Mucosa of descending colon (tissue), 3 donors: ENCODE measurements at regions not wholly inside any gene's neighbourhood (a gene's known extent, or its start where the extent isn't known, plus 50 kb on each side); places are given as distances from the start of the nearest gene placed in this dataset.

Experiments used
- ATAC-seq: fragments of 200-7000 bp; cut with Tn5 transposase; one replicate; pipeline ENCODE4 v1.9.1; 2020; ENCODE audit warnings: mild to moderate bottlenecking, moderate library complexity
- DNase-seq, 3 donors: peaks; one replicate each; pipeline ENCODE4 v3.0.0-alpha.2; 2020
- H3K36me3 ChIP-seq: fragments of 200-600 bp; one replicate; pipeline ENCODE4 v1.8.0; 2021; ENCODE audit warnings: low read depth, mild to moderate bottlenecking
- H3K4me1 ChIP-seq: fragments of 200-600 bp; one replicate; pipeline ENCODE4 v1.8.0; 2021; ENCODE audit warnings: low read depth, mild to moderate bottlenecking
- H3K4me3 ChIP-seq: fragments of 200-600 bp; one replicate; pipeline ENCODE4 v1.8.0; 2021; ENCODE audit warnings: mild to moderate bottlenecking
- H3K9me3 ChIP-seq: fragments of 200-600 bp; one replicate; pipeline ENCODE4 v1.8.0; 2021; ENCODE audit warnings: mild to moderate bottlenecking
- CTCF ChIP-seq: fragments of 200-600 bp; IDR thresholded peaks from one replicate; pipeline ENCODE4 v1.8.0; 2022; ENCODE audit warnings: antibody characterized with exemption, mild to moderate bottlenecking
- intact Hi-C, 2 donors: fragments of 100-400 bp; cut with DNase I in 1 of 2; cut with micrococcal nuclease in 1 of 2; formaldehyde crosslinking; loops; one replicate each; pipeline versions ENCODE4 v1.11.0 to v1.11.1; 2022; cut with DNase I, micrococcal nuclease
- donor health status: DM: no; HTN: no; CAD: no; lungs with moderate emphysema.
- donor health status: DM: no; HTN: no; CAD: no.
- donor health status: DM: no; HTN: yes; CAD: no.

- Histone ChIP-seq H3K4me1 (no peaks in the 10 kb centered on the region), H3K4me3 (no peak overlapping the region), H3K36me3 (no peaks in the 10 kb centered on the region), H3K9me3 (peaks cover 2% of the 10 kb centered on the region)
- DNase-seq (no peak), ATAC-seq (no peak)
- intact Hi-C loops: no loop called here
- no peak for TF ChIP-seq CTCF
These were observed 98.2 kb upstream of the SLCO6A1 start for GRCh38 chr5:102596951-102597350.

GRCh38 chr5:102599289-102599688 lies 100.5 kb upstream of the SLCO6A1 start:
- no peaks in the 10 kb centered on the region for H3K4me1 ChIP-seq
- ATAC-seq: no peak
- intact Hi-C loops: no loop called here

GRCh38 chr5:102600964-102601363 lies 102.2 kb upstream of the SLCO6A1 start:
- TF ChIP-seq CTCF: no peak
- intact Hi-C loops: no loop called here
- Histone ChIP-seq H3K4me3 (no peak overlapping the region), H3K9me3 (no peaks in the 10 kb centered on the region), H3K4me1 (no peaks in the 10 kb centered on the region), H3K36me3 (no peaks in the 10 kb centered on the region)
- DNase-seq (no peak), ATAC-seq (no peak)

More at GRCh38 chr5:102599289-102599688, 100.5 kb upstream of the SLCO6A1 start:
- DNase-seq: no peak
- Histone ChIP-seq H3K4me3 (no peak overlapping the region), H3K36me3 (no peaks in the 10 kb centered on the region), H3K9me3 (no peaks in the 10 kb centered on the region)
- no peak for TF ChIP-seq CTCF

- ATAC-seq: no peak
- H3K36me3 ChIP-seq: no peaks in the 10 kb centered on the region
- intact Hi-C loops: no loop called here
- no peaks in the 10 kb centered on the region for H3K9me3 ChIP-seq
- H3K4me3 ChIP-seq: no peak overlapping the region
- H3K4me1 ChIP-seq: no peaks in the 10 kb centered on the region
- no peak for DNase-seq
- TF ChIP-seq CTCF: no peak
These were observed 104.9 kb upstream of the SLCO6A1 start for GRCh38 chr5:102603670-102604069.

- H3K36me3 ChIP-seq: no peaks in the 10 kb centered on the region
- H3K9me3 ChIP-seq: no peaks in the 10 kb centered on the region
- H3K4me3 ChIP-seq: no peak overlapping the region
- H3K4me1 ChIP-seq: no peaks in the 10 kb centered on the region
- no peak for TF ChIP-seq CTCF
- no peak for ATAC-seq
- DNase-seq: no peak
- intact Hi-C loops: no loop called here
These were observed 109.6 kb upstream of the SLCO6A1 start for GRCh38 chr5:102608414-102608813.

GRCh38 chr5:102611312-102611711 lies 112.5 kb upstream of the SLCO6A1 start:
- DNase-seq (no peak), ATAC-seq (no peak)
- no peaks in the 10 kb centered on the region for H3K9me3 ChIP-seq
- intact Hi-C loops: no loop called here
- no peak overlapping the region for H3K4me3 ChIP-seq
- no peak for TF ChIP-seq CTCF
- H3K4me1 ChIP-seq: no peaks in the 10 kb centered on the region
- no peaks in the 10 kb centered on the region for H3K36me3 ChIP-seq
